Amygdala (tissue), 56 donors: ENCODE measurements at regions not wholly inside any gene's neighbourhood (a gene's known extent, or its start where the extent isn't known, plus 50 kb on each side); places are given as distances from the start of the nearest gene placed in this dataset.

ENCODE experiments used
- DNase-seq, 56 donors: peaks; one replicate each; lab custom pipeline; 2025; lab: John Stamatoyannopoulos, UW

DNA sequence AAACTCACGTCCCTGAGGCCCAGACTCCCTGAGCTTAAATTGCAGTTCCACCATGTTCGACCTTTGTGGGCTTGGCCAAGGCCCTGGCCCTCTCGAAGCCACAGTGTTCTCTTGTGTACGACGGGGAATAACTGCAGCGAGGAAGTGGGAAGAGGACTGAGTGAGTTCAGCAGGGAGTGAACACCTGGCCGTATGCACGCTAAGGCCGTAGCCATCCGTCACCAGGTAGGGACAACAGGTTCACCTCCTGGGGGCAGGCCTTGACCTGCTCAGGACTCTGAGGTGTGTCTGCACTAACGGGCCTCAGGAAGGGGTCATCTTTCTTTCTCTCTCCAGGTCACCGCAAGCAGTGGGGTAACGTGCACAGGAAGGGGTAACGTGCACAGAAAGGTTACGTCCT, 67.2 kb upstream of the CTBP2 start:
- DNase-seq = no peak

DNA sequence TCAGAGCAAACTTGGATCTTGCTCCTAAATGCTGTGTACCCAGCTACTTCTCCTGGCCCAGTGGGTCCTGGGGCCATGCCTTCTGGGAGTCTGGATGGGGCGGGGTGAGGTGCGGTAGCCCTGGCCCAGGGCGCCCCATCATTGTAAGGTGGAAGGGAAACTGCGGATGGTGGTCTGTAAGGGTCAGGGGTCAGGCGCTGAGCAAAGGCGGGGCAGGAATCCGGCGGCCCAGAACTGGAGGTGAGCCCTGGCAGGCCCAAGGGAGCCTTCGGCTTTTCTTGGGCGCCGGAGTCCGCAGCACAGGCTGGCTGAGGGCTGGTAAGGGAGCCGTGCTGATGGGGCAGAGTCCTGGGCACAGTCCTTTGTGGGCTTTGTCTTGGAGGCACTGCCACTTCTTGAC, 66.5 kb upstream of the CTBP2 start:
- no peak for DNase-seq

DNA sequence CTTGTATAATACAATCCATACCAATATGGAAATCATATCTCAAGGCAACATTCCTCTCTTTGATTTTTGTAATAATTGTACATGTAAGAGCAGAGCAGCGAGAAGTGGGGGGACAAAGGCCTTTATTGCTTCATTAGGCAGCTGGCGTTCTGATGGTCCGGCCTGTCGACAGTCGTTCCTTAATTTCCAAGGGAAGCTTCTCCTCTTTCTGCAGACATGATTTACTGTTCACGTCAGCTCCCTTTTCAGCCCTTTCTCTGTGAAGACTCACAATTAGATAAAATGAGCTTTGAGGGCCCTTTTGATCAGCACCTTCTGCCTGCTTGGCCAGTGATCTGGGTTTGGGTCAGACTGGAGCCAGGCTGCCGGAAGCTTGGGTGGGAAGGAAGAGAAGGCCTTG, 65.6 kb upstream of the CTBP2 start:
- no peak for DNase-seq

DNA sequence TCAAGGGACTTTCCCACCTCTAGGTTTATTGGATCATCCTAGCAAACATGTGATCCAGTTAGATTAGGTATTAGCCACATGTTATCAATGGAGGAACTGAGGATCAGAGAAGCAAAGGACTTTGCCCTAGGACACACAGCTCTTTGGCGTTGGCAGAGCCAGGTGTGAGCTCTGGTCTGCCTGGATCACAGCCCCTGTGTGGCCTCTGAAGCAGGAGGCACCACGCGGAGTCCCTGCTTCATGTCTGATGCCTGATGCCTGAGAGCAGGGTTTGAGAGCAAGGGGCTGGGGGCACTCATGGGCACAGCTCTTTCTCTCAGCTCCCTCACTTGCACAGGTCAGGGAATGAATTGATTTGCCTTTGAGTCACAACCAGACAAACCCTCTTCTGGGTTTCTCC, 64.7 kb upstream of the CTBP2 start:
- DNase-seq = no peak

DNA sequence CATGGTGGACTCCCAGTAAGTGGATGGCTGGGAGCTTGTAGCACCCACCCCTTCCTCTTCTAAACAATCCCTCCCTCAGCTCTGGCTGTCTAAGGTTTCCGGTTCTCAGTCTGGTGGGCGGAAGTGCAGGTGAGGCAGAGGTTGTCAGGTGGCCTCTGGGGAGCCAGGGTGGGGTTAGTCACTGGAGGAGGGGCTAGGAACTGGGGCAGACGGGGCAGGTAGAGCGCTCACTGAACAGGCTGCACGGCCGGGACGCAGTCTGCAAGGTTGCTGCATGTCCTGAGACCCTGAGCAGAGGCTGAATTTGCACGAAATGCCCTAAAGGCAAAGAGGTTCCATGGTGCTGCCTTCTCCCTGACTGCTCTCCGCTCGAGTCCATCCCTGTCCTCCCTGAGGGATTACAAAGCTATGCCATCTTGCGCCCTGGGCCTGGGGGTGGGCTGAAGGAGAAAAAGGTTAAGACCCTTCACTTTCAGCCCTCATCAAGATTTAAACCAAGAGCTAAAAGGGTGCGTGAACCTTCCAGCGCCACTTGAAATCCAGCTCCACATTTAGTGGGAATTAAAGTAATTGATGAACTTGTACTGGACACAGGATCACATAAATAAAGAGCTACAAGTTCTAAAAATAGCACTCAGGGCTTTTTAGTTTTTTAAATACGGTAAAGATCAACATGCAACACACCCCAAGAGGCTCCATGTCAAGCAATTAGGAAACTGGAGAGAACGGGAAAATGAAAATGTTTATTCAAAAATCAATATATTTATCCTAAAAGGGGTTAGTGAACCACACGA, 62.3 kb upstream of the CTBP2 start:
- no peak for DNase-seq

DNA sequence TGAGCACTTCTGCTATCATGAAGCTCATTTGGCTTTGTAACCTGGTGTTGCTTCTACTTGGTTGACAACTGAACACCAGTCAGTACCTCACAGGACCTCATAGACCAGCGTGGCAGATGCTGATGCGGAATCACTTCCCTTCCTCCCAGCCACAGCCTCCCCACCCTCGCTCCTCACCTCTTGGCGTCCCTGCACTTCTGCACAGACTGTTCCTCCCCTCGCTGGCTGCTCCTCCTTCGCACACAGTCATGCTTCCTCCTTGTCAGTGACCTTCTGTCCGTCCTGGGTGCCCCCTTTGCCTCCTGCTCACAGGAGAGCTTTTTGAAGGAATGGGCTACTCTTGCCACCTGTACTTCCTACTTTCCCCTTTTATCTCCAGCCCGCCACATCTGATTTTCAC, 61.4 kb upstream of the CTBP2 start:
- no peak for DNase-seq

DNA sequence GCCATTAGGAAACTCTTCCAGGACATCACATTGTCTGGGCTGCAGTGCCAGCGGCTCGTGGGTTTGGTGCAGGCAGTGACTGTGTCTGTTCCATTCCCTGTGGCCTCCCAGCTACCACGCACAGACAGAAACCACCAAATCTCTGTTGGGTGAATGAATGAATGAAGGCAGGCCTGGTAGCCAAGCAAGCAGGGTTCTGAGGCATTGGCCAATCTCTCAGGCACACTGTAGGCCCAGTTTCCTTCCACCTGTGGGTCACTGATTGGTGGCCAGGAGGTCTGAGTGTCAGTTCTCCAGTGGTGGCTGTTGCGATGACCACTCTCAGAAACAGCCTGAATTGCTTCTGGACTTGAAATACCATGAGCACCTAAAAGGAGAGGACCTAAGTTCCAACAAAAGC, 59.4 kb upstream of the CTBP2 start:
- no peak for DNase-seq

DNA sequence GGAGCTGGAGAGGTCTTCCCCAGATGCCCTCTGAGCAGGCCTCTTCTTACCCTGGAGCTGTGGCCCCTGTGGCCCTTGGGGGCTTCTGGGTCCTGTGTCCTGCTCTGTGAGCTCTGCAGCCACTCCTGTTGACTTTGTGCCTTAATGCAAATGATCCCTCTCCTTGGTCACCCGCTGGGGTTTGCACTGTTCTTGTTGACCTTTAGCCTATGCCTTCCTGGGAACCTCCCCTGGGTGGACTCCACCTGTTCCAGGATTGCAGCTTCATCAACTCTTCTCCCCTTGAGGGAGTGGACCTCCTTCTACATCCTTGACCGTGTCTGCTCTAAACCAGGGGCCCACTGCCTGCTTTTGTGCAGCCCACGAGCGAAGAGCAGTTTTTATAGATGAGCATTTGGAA, 58.6 kb upstream of the CTBP2 start:
- no peak for DNase-seq

DNA sequence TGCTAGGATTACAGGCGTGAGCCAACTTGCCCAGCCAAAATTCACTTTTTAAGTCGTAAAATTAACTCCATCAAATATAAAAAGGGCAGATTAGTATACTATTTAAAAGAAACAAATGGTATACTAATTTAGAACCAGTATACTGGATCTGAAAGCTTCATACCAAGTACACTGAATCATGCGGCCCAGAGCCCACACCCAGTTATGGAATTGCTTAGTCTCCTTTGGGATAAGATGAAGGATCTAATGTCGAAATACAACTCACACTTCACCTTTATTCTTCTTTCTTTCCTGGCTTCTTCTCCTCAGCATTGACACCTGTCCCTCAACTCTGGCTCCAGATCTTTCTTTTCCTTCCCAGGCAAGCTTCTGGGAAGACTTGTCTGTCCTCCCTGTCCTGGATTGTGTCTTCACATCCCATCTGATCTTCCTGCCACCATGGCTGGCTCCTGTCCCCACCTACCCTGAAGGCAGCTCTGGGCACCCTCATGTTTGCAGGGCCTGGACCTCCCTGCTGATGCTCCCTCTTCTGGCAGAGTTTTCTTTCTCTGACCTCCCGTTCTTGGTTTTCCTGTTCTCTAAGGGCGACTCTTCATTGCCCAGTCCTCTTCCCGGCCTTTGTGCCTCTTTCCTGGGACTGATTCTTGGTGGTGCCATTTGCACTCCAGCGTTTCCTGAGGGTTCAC, 57.8 kb upstream of the CTBP2 start:
- DNase-seq = no peak

DNA sequence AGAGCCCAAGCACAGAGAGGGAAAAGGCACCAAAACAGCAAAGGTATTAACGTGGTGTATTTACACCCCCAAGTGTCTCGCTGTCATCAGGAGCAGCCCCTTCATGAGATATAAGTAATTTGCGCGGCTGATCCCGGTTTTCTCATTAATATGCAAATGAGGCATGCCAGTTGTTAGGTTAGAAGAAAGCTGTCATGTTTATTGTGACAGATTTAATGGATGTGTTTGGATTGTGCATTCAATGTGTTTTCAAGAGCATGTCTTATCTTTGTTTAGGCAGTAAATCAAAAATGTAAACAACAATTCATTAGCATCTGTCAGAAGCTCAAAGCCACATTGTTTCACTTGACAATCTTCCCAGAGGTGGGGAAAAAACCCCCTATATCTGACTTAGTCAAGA, 56.5 kb upstream of the CTBP2 start:
- no peak for DNase-seq

DNA sequence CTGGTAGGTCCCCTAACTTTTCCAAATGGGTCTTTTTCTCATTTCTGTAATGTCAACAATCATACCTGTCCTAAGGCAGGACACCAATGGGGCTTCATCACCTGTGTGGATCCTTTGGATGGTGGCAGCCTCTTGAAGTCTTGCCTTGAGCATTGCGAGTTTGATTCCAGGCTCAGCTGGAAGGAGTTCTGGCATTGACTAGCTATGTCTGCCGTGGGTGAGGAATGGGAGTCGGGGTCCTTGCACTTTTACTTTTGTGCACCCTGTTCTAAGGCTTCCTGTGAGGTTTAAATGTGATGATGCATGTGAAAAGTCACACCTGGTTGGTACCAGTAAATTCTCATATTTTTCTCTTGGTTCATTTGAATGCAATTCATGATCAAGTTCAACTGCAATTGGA, 55.9 kb upstream of the CTBP2 start:
- no peak for DNase-seq

DNA sequence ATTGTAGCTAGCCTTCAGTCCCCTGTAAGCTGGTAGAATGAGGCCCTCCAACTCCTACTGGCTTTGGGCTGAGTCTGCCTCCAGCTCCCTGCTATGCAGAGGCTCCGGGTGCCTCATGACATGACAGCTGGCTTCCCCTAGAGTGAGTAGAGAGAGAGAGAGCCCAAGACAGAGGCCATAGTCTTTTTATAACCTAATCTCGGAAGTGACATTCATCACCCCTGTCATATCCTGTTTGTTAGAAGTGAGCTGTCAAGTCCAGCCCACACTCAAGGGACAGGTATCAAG, 53.9 kb upstream of the CTBP2 start:
- DNase-seq = no peak

DNA sequence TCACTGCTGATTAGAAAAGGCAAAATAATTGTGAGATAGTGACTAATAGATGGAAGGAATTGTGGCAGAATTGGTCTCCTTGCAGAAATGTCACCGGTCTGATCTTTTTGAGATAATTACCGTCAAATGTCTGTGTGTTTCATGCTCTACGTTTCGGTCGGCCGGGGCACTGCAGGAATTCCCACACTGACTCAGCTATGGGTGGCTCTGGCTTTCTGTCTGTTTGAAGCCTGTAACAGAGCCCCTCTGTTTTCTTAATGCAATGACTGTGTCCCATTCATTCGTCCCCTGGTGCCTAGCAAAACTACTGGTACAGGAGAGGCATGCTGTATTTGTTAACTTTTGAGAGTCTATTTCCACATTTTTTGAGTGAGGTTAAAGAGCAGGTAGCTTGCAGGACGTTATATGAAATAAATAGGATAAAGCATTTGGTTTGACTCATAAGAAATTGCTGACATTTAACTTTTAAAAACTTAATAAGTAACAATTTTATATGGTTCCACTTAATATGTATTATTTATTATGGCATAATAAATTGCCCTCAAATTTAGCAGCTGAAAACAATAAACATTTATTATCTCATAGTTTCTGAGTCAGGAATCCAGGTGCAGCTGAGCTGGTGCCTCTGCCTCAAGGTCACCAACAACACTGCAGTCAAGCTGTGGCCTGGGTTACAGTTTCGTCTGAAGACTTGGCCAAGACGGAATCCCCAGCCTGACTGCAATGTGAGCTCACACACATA, 53.3 kb upstream of the CTBP2 start:
- DNase-seq = peak in 7 of 56 donors; percentile 7 to 30 (median 9)

DNA sequence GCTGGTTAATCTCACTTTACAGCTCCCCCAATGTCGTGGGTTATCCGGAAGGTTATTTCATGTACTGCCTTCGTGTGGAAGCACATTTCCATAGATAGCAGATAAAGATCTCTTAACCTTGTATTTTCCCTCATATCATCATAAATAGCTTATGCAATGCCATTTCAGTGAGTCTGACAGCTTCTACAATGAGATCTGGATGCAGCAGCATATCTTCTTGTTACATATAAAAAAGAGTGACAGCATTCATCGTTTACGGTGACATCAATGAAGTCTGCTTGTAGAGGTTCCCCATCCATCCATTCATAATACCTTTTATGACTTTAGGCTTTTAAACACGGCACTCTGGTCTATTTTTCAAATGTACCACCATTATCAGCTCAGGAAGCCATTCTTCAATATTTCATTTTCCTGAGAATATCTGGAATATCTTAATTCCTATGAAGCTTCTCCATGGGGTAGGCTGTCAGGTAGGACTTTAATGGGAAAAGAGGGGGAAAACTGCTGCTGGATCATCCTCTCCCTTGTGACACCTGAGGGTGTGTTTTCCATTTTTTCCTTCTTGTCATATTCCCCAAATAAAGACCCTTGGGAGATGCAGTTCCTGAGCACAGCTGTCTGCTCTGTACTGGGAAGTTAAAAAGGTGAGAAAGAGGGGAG, 51.9 kb upstream of the CTBP2 start:
- DNase-seq = no peak
